ENCODE measurements at regions not wholly inside any gene's neighbourhood (a gene's known extent, or its start where the extent isn't known, plus 50 kb on each side); places are given as distances from the start of the nearest gene placed in this dataset.

DNA sequence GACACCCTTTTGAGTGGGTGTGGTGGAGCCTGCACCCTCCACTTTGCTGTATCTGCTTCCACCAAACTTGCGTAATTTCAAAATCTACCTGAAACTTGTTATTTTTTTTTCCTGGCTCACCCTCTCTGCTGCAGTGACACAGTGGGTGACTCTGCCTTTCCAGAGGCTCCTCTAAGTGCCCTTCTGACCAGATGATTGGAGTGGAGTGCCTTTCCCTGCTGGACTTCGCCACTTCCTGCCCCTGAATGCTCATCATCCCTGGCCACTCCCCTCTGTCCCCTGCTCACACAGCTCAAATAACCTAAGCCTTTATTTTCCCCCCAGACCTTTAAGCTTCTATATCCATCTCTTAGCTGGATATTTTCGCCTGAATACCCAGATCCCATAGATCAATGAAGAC lies 777.5 kb upstream of the ID2 start:
- TF ChIP-seq RXRA (IDR thresholded peaks at IDR 0.05) (no peak), RAD21 (IDR thresholded peaks at IDR 0.05) (no peak), HNF4A (conservative IDR thresholded peaks at IDR 0.05) (no peak), TAF1 (conservative IDR thresholded peaks at IDR 0.05) (no peak), EGR1 (IDR thresholded peaks at IDR 0.05; ENCODE audit: low read depth in 2 of 2) (no peak), NR2F2 (IDR thresholded peaks at IDR 0.05) (no peak), YY1 (IDR thresholded peaks at IDR 0.05) (no peak), GABPA (IDR thresholded peaks at IDR 0.05 in 1 of 2, conservative IDR thresholded peaks at IDR 0.05 in 1 of 2) (no peak), FOXA2 (IDR thresholded peaks at IDR 0.05) (no peak), SP1 (IDR thresholded peaks at IDR 0.05) (no peak), HNF4G (IDR thresholded peaks at IDR 0.05) (no peak)
- TF ChIP-seq, protein P1, sequence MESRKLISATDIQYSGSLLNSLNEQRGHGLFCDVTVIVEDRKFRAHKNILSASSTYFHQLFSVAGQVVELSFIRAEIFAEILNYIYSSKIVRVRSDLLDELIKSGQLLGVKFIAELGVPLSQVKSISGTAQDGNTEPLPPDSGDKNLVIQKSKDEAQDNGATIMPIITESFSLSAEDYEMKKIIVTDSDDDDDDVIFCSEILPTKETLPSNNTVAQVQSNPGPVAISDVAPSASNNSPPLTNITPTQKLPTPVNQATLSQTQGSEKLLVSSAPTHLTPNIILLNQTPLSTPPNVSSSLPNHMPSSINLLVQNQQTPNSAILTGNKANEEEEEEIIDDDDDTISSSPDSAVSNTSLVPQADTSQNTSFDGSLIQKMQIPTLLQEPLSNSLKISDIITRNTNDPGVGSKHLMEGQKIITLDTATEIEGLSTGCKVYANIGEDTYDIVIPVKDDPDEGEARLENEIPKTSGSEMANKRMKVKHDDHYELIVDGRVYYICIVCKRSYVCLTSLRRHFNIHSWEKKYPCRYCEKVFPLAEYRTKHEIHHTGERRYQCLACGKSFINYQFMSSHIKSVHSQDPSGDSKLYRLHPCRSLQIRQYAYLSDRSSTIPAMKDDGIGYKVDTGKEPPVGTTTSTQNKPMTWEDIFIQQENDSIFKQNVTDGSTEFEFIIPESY (IDR thresholded peaks at IDR 0.05) = no peak
- TF ChIP-seq, protein P2, sequence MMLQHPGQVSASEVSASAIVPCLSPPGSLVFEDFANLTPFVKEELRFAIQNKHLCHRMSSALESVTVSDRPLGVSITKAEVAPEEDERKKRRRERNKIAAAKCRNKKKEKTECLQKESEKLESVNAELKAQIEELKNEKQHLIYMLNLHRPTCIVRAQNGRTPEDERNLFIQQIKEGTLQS (IDR thresholded peaks at IDR 0.05) = no peak
- TF ChIP-seq, protein P3, sequence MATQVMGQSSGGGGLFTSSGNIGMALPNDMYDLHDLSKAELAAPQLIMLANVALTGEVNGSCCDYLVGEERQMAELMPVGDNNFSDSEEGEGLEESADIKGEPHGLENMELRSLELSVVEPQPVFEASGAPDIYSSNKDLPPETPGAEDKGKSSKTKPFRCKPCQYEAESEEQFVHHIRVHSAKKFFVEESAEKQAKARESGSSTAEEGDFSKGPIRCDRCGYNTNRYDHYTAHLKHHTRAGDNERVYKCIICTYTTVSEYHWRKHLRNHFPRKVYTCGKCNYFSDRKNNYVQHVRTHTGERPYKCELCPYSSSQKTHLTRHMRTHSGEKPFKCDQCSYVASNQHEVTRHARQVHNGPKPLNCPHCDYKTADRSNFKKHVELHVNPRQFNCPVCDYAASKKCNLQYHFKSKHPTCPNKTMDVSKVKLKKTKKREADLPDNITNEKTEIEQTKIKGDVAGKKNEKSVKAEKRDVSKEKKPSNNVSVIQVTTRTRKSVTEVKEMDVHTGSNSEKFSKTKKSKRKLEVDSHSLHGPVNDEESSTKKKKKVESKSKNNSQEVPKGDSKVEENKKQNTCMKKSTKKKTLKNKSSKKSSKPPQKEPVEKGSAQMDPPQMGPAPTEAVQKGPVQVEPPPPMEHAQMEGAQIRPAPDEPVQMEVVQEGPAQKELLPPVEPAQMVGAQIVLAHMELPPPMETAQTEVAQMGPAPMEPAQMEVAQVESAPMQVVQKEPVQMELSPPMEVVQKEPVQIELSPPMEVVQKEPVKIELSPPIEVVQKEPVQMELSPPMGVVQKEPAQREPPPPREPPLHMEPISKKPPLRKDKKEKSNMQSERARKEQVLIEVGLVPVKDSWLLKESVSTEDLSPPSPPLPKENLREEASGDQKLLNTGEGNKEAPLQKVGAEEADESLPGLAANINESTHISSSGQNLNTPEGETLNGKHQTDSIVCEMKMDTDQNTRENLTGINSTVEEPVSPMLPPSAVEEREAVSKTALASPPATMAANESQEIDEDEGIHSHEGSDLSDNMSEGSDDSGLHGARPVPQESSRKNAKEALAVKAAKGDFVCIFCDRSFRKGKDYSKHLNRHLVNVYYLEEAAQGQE (IDR thresholded peaks at IDR 0.05) = no peak
- TF ChIP-seq, protein P4, sequence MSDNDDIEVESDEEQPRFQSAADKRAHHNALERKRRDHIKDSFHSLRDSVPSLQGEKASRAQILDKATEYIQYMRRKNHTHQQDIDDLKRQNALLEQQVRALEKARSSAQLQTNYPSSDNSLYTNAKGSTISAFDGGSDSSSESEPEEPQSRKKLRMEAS (IDR thresholded peaks at IDR 0.05) = no peak
- H3K9ac ChIP-seq (ENCODE audit: low read depth in 1 of 2, low read length in 2 of 2) = no peak overlapping the region
- DNase-seq (ENCODE audit: low spot score) = no peak
- H3K9me3 ChIP-seq (ENCODE audit: control insufficient read depth in 4 of 4, low read length in 3 of 4) = no peaks in the 10 kb centered on the region
- H3K27me3 ChIP-seq (ENCODE audit: control insufficient read depth in 4 of 4, insufficient read depth in 4 of 4, low read length in 3 of 4) = no peaks in the 10 kb centered on the region
- H3K27ac ChIP-seq (ENCODE audit: low read depth in 1 of 2, low read length in 2 of 2) = no peak overlapping the region
- no peaks in the 10 kb centered on the region for H3K36me3 ChIP-seq (ENCODE audit: control insufficient read depth in 4 of 4, insufficient read depth in 3 of 4, low read depth in 1 of 4, low read length in 3 of 4)
- H3K4me1 ChIP-seq (ENCODE audit: control insufficient read depth in 4 of 4, insufficient read depth in 4 of 4, low read length in 3 of 4) = no peaks in the 10 kb centered on the region
- H3K4me3 ChIP-seq (ENCODE audit: low read depth in 1 of 3, low read length in 3 of 3) = no peak overlapping the region
- 94% methylated on average over 3 of the region's 3 CpGs for WGBS

DNA sequence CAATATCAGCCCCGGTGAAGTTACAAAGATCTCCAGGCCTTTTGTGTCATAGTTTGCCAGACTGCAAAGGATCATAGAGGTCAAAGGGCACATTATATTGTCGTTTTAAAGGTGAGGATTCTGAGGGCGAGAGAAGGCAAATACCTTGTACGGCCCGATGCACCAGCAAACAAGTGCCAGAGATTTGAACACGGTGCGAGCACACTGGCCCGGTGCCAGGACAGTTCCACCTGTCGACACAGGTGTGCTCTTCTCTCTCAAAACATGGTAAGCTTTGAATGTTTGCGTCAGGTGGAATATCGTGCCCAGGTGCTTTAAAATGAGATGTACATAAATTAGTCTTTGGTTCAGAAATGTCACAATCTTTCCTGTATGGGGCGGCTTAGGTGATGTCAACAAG lies 776.1 kb upstream of the ID2 start:
- no peak overlapping the region for H3K4me3 ChIP-seq (ENCODE audit: low read depth in 1 of 3, low read length in 3 of 3)

More for the DNA sequence above, 776.1 kb upstream of the ID2 start:
- WGBS = 61% methylated on average over 12 of the region's 12 CpGs
- no peak overlapping the region for H3K9ac ChIP-seq (ENCODE audit: low read depth in 1 of 2, low read length in 2 of 2)
- H3K27me3 ChIP-seq (ENCODE audit: control insufficient read depth in 4 of 4, insufficient read depth in 4 of 4, low read length in 3 of 4) = no peaks in the 10 kb centered on the region
- no peaks in the 10 kb centered on the region for H3K36me3 ChIP-seq (ENCODE audit: control insufficient read depth in 4 of 4, insufficient read depth in 3 of 4, low read depth in 1 of 4, low read length in 3 of 4)
- TF ChIP-seq NR2F2 (IDR thresholded peaks at IDR 0.05) = no peak
- TF ChIP-seq SP1 (IDR thresholded peaks at IDR 0.05) = no peak
- no peaks in the 10 kb centered on the region for H3K4me1 ChIP-seq (ENCODE audit: control insufficient read depth in 4 of 4, insufficient read depth in 4 of 4, low read length in 3 of 4)
- DNase-seq (ENCODE audit: low spot score) = no peak
- no peaks in the 10 kb centered on the region for H3K9me3 ChIP-seq (ENCODE audit: control insufficient read depth in 4 of 4, low read length in 3 of 4)
- H3K27ac ChIP-seq (ENCODE audit: low read depth in 1 of 2, low read length in 2 of 2) = no peak overlapping the region
